ENCODE measurements at regions not wholly inside any gene's neighbourhood (a gene's known extent, or its start where the extent isn't known, plus 50 kb on each side); places are given as distances from the start of the nearest gene placed in this dataset.

GRCh38 chr10:44024356-44025116, 360.4 kb downstream of the CXCL12 start:
- TF ChIP-seq, protein P1, sequence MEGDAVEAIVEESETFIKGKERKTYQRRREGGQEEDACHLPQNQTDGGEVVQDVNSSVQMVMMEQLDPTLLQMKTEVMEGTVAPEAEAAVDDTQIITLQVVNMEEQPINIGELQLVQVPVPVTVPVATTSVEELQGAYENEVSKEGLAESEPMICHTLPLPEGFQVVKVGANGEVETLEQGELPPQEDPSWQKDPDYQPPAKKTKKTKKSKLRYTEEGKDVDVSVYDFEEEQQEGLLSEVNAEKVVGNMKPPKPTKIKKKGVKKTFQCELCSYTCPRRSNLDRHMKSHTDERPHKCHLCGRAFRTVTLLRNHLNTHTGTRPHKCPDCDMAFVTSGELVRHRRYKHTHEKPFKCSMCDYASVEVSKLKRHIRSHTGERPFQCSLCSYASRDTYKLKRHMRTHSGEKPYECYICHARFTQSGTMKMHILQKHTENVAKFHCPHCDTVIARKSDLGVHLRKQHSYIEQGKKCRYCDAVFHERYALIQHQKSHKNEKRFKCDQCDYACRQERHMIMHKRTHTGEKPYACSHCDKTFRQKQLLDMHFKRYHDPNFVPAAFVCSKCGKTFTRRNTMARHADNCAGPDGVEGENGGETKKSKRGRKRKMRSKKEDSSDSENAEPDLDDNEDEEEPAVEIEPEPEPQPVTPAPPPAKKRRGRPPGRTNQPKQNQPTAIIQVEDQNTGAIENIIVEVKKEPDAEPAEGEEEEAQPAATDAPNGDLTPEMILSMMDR (IDR thresholded peaks at IDR 0.05), result no peak
- Histone ChIP-seq H3K36me3 (no peaks in the 10 kb centered on the region), H3K27ac (no peak overlapping the region), H3K9ac (ENCODE audit: low read depth in 2 of 2, low read length in 2 of 2) (no peak overlapping the region), H3K27me3 (no peaks in the 10 kb centered on the region), H3K4me1 (no peaks in the 10 kb centered on the region), H3K9me3 (no peaks in the 10 kb centered on the region), H3K4me3 (no peak overlapping the region)
- no peak for DNase-seq
- intact Hi-C loops (cut with DNase I), result loop anchor here (10.0 kb wide), 1 partner anchor 330 kb away; no protein-coding TSS in a partner anchor

DNA sequence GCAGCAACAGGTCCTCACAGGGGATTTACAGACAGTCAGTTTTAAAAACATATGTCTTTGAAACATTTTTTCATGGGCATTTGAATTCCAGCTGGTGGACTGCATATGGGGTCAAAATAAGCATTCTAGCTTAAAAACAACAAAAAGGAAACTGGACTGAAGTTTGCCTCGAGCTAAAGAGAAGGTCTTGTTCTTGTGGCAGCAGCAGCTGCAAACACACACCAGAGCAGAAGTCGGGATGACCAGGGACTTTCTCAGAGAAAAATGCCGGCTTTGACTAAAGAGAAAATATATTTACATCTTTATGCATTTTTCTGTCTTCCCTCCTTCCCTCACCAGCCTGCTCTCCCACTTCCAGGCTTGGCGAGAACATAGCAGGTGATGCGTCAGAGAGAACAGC, 361.4 kb downstream of the CXCL12 start:
- no peaks in the 10 kb centered on the region for H3K9me3 ChIP-seq
- TF ChIP-seq, protein P1 (IDR thresholded peaks at IDR 0.05), result no peak
- no peaks in the 10 kb centered on the region for H3K27me3 ChIP-seq
- no peak overlapping the region for H3K9ac ChIP-seq (ENCODE audit: low read depth in 2 of 2, low read length in 2 of 2)
- H3K4me3 ChIP-seq, result no peak overlapping the region
- no peak for DNase-seq
- intact Hi-C loops (cut with DNase I), result loop anchor here (10.0 kb wide), 1 partner anchor 329 kb away; no protein-coding TSS in a partner anchor
- no peaks in the 10 kb centered on the region for H3K4me1 ChIP-seq
- no peak overlapping the region for H3K27ac ChIP-seq
- H3K36me3 ChIP-seq, result no peaks in the 10 kb centered on the region

DNA sequence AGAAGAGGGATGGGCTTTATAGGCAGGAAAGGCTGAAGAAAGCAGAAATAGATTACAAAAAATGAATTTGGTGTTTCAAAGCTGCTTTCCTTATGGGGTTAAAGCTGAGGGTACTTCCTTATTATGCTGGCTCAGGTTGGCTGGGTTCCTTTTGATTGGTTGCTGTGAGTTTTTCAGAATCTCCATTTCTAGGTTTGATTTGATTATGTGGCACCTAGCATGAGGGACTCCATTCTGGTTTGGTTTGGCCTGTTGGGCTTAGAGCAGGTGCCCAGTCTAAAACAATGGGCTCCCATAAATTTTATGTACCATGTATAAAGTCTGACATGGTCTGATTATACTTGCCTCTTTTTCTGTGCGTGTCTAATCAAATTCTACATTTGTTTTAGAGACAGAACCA, 362.7 kb downstream of the CXCL12 start:
- Histone ChIP-seq H3K4me1 (no peaks in the 10 kb centered on the region), H3K9ac (ENCODE audit: low read depth in 2 of 2, low read length in 2 of 2) (no peak overlapping the region), H3K4me3 (no peak overlapping the region), H3K36me3 (no peaks in the 10 kb centered on the region), H3K27me3 (no peaks in the 10 kb centered on the region), H3K27ac (no peak overlapping the region), H3K9me3 (no peaks in the 10 kb centered on the region)
- DNase-seq, result no peak
- intact Hi-C loops (cut with DNase I), result loop anchor here (10.0 kb wide), 1 partner anchor 327 kb away; no protein-coding TSS in a partner anchor
- TF ChIP-seq, protein P1 (IDR thresholded peaks at IDR 0.05), result no peak

GRCh38 chr10:44020322-44021111, 364.4 kb downstream of the CXCL12 start:
- no peaks in the 10 kb centered on the region for H3K4me1 ChIP-seq
- intact Hi-C loops (cut with DNase I), result loop anchor here (10.0 kb wide), 1 partner anchor 326 kb away; no protein-coding TSS in a partner anchor
- H3K9me3 ChIP-seq, result no peaks in the 10 kb centered on the region
- H3K27ac ChIP-seq, result no peak overlapping the region
- TF ChIP-seq, protein P1 (IDR thresholded peaks at IDR 0.05), result no peak
- peak; percentile 29 for DNase-seq
- H3K36me3 ChIP-seq, result no peaks in the 10 kb centered on the region
- H3K9ac ChIP-seq (ENCODE audit: low read depth in 2 of 2, low read length in 2 of 2), result no peak overlapping the region
- no peak overlapping the region for H3K4me3 ChIP-seq
- H3K27me3 ChIP-seq, result no peaks in the 10 kb centered on the region

DNA sequence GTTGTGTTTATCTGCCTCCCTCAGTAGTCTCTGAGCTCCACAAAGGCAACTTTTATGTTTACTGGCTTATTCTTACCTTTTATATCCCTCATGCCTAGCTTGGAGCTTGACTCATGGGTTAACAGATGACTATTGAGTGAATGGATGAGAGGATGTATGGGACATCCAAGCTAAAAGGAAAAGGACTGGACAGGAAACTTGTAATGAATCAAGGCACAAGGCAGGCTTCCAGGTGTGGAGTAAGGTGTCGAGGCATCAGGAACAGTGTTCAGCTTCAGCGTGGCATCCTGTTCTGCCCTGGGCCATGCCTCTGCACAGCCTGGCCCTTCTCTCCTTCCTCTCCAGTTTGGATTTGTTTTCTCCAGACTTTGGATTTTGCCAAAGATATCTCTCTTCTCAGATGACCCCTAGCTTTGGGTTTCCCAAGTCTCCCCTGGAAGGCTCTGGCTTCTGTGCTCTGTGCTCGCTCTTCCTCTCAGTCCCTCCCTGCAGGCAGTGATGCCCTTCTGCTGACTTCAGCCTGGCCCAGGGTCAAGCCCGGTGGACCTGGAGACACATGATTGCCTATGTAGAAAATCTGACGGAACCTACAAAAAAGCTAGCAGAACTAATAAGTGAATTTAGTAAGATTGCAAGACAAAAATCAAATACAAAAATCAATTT, 367.3 kb downstream of the CXCL12 start:
- Histone ChIP-seq H3K4me1 (no peaks in the 10 kb centered on the region), H3K27ac (no peak overlapping the region), H3K27me3 (no peaks in the 10 kb centered on the region), H3K4me3 (no peak overlapping the region), H3K36me3 (no peaks in the 10 kb centered on the region), H3K9me3 (no peaks in the 10 kb centered on the region), H3K9ac (ENCODE audit: low read depth in 2 of 2, low read length in 2 of 2) (no peak overlapping the region)
- DNase-seq, result no peak
- TF ChIP-seq, protein P1 (IDR thresholded peaks at IDR 0.05), result no peak
- intact Hi-C loops (cut with DNase I), result no loop called here
